HCT116 (cell line): ENCODE measurements at regions not wholly inside any gene's neighbourhood (a gene's known extent, or its start where the extent isn't known, plus 50 kb on each side); places are given as distances from the start of the nearest gene placed in this dataset.

ENCODE experiments used
- ATAC-seq: fragments of 200-7000 bp; cut with Tn5 transposase; 2 replicates; pipeline ENCODE4 v1.9.1; 2020; ENCODE audit warnings: mild to moderate bottlenecking, moderate library complexity
- BruUV-seq: library from RNA; stranded (reverse); fragments of 400-500 nt; replicated peaks from 2 replicates; lab custom pipeline; 2021; lab: Mats Ljungman, UMichigan
- CTCF ChIA-PET: fragments of 300-600 bp; sonication (Branson Sonifier 250); formaldehyde crosslinking; loops from one replicate; lab custom pipeline; 2021; ENCODE audit warnings: antibody characterized with exemption; lab: Charles Lee
- POLR2A ChIA-PET: fragments of 300-600, 350-600 bp; sonication (Branson Sonifier 250); formaldehyde crosslinking; loops from one replicate; lab custom pipeline; 2021; ENCODE audit warnings: antibody characterized with exemption; lab: Charles Lee
- RAD21 ChIA-PET, 2 experiments: fragments of 300-600 bp; sonication (Branson Sonifier 250); formaldehyde crosslinking; loops; one replicate each; lab custom pipeline; 2023; ENCODE audit warnings: low total read pairs in 2 of 2; ENCODE audit not compliant: uncharacterized antibody in 2 of 2, unreplicated experiment in 2 of 2, low non-redundant PET in 1 of 2; lab: Charles Lee
- DNase-seq: peaks from one replicate; pipeline ENCODE4 v3.0.0-alpha.2; 2010; ENCODE audit warnings: low read depth, low spot score
- H2AFZ ChIP-seq: fragments of 200-600 bp; shearing (Covaris generic), sonication (generic); 2 replicates; pipeline ENCODE4 v1.6.1; 2017; ENCODE audit warnings: low read depth, mixed run types, mixed read lengths, antibody characterized with exemption, low read length; ENCODE audit not compliant: poor library complexity, severe bottlenecking
- H3K27ac ChIP-seq: 2 replicates; pipeline ENCODE4 v1.5.1; 2012; ENCODE audit warnings: low read depth, low read length
- H3K27me3 ChIP-seq: fragments of 200-600 bp; sonication (generic); 2 replicates; pipeline ENCODE4 v1.6.1; 2016; ENCODE audit warnings: mixed run types, low read length, mixed read lengths; ENCODE audit not compliant: insufficient read depth
- H3K36me3 ChIP-seq, 2 experiments: fragments of 200-500 bp in 1 of 2; fragments of 200-600 bp in 1 of 2; sonication (Bioruptor generic) in 1 of 2; sonication (generic) in 1 of 2; 2 replicates each; pipeline versions ENCODE4 v1.5.1 to v1.6.1; 2014 to 2016; ENCODE audit warnings: low read length in 2 of 2, inconsistent platforms in 1 of 2, mixed read lengths in 1 of 2, mixed run types in 1 of 2; ENCODE audit not compliant: insufficient read depth in 2 of 2, control insufficient read depth in 1 of 2
- H3K4me1 ChIP-seq, 2 experiments: fragments of 200-600 bp in 1 of 2; sonication (generic) in 1 of 2; 2 replicates each; pipeline versions ENCODE4 v1.5.1 to v1.6.1; 2012 to 2017; ENCODE audit warnings: low read length in 2 of 2, inconsistent platforms in 1 of 2, mild to moderate bottlenecking in 1 of 2, mixed read lengths in 1 of 2, mixed run types in 1 of 2, moderate library complexity in 1 of 2; ENCODE audit not compliant: insufficient read depth in 2 of 2, control insufficient read depth in 1 of 2
- H3K4me2 ChIP-seq: fragments of 200-600 bp; sonication (generic); 2 replicates; pipeline ENCODE4 v1.6.1; 2017; ENCODE audit warnings: mixed run types, low read length, mixed read lengths
- H3K4me3 ChIP-seq, 2 experiments: fragments of 200-600 bp in 1 of 2; sonication (generic) in 1 of 2; replicated peaks in 1 of 2; 2 replicates each; pipeline ENCODE4 v1.5.1; 2011 to 2016; ENCODE audit warnings: low read length in 2 of 2, control low read depth in 1 of 2, low read depth in 1 of 2, mild to moderate bottlenecking in 1 of 2, mixed read lengths in 1 of 2, mixed run types in 1 of 2
- H3K79me2 ChIP-seq: fragments of 200-600 bp; sonication (generic); 2 replicates; pipeline ENCODE4 v1.6.1; 2017; ENCODE audit warnings: mild to moderate bottlenecking, mixed run types, low read length, moderate library complexity, mixed read lengths; ENCODE audit not compliant: insufficient read depth
- H3K9ac ChIP-seq: fragments of 200-600 bp; sonication (generic); 2 replicates; pipeline ENCODE4 v1.6.1; 2016; ENCODE audit warnings: low read length, mixed read lengths
- H3K9me2 ChIP-seq: fragments of 200-600 bp; sonication (generic), shearing (Covaris generic); 2 replicates; pipeline ENCODE4 v1.6.1; 2017; ENCODE audit warnings: mixed run types, mild to moderate bottlenecking, moderate library complexity; ENCODE audit not compliant: insufficient read depth
- H3K9me3 ChIP-seq, 2 experiments: fragments of 200-500 bp in 1 of 2; fragments of 200-600 bp in 1 of 2; sonication (Bioruptor generic) in 1 of 2; sonication (generic) in 1 of 2; 2 replicates each; pipeline ENCODE4 v1.6.1; 2014 to 2017; ENCODE audit warnings: low read length in 2 of 2, mixed read lengths in 2 of 2, inconsistent platforms in 1 of 2, low read depth in 1 of 2, mild to moderate bottlenecking in 1 of 2, mixed run types in 1 of 2, moderate library complexity in 1 of 2; ENCODE audit not compliant: control insufficient read depth in 1 of 2, insufficient read depth in 1 of 2
- H4K20me1 ChIP-seq: fragments of 200-600 bp; sonication (generic), shearing (Covaris generic); 2 replicates; pipeline ENCODE4 v1.6.1; 2017; ENCODE audit warnings: mixed run types, mild to moderate bottlenecking, moderate library complexity; ENCODE audit not compliant: insufficient read depth
- CTCF ChIP-seq, 3 experiments: fragments of 200-600 bp in 1 of 3; sonication (generic) in 1 of 3; IDR thresholded peaks in 2 of 3; conservative IDR thresholded peaks in 1 of 3; 2 replicates each; pipeline ENCODE4 v1.5.1; 2012 to 2017; ENCODE audit warnings: low read depth in 2 of 3, low read length in 2 of 3, antibody characterized with exemption in 1 of 3, borderline replicate concordance in 1 of 3, control low read depth in 1 of 3, mild to moderate bottlenecking in 1 of 3, mixed read lengths in 1 of 3, mixed run types in 1 of 3, moderate library complexity in 1 of 3; ENCODE audit not compliant: insufficient read depth in 1 of 3
- EGR1 ChIP-seq: IDR thresholded peaks from 2 replicates; pipeline ENCODE4 v1.6.1; 2012; ENCODE audit warnings: low read depth
- ELF1 ChIP-seq: IDR thresholded peaks from 2 replicates; pipeline ENCODE4 v1.6.1; 2012; ENCODE audit warnings: low read depth, borderline replicate concordance
- EZH2 ChIP-seq: fragments of 200-600 bp; sonication (generic); IDR thresholded peaks from 2 replicates; pipeline ENCODE4 v1.6.1; 2017; ENCODE audit warnings: antibody characterized with exemption, mixed run types
- EZH2phosphoT487 ChIP-seq: fragments of 200-600 bp; IDR thresholded peaks from 2 replicates; pipeline ENCODE4 v1.6.1; 2018; ENCODE audit warnings: antibody characterized with exemption, borderline replicate concordance
- FOSL1 ChIP-seq: IDR thresholded peaks from 2 replicates; pipeline ENCODE4 v1.6.1; 2012; ENCODE audit warnings: low read depth
- JUND ChIP-seq: IDR thresholded peaks from 2 replicates; pipeline ENCODE4 v1.6.1; 2012
- MAX ChIP-seq: IDR thresholded peaks from 2 replicates; pipeline ENCODE4 v1.6.1; 2012
- POLR2A ChIP-seq: IDR thresholded peaks from 2 replicates; pipeline ENCODE4 v1.7.0; 2011; ENCODE audit warnings: borderline replicate concordance; ENCODE audit not compliant: insufficient read depth, insufficient read length; ENCODE audit errors: extremely low read depth
- POLR2AphosphoS5 ChIP-seq: IDR thresholded peaks from 2 replicates; pipeline ENCODE4 v1.6.1; 2011; ENCODE audit warnings: mild to moderate bottlenecking, low read depth, low read length, moderate library complexity
- RAD21 ChIP-seq: IDR thresholded peaks from 2 replicates; pipeline ENCODE4 v1.6.1; 2012; ENCODE audit warnings: low read depth, mild to moderate bottlenecking
- SP1 ChIP-seq: IDR thresholded peaks from 2 replicates; pipeline ENCODE4 v1.6.1; 2012; ENCODE audit warnings: low read depth
- ZBTB33 ChIP-seq: IDR thresholded peaks from 2 replicates; pipeline ENCODE4 v1.6.1; 2011; ENCODE audit warnings: mild to moderate bottlenecking, low read length, moderate library complexity; ENCODE audit not compliant: insufficient replicate concordance; ENCODE audit errors: extremely low read depth
- ZNF274 ChIP-seq: fragments of 200-500 bp; sonication (Bioruptor generic); IDR thresholded peaks from 2 replicates; pipeline ENCODE4 v1.6.1; 2014; ENCODE audit warnings: mild to moderate bottlenecking, low read depth, low read length, inconsistent platforms
- intact Hi-C: fragments of 100-400 bp; cut with micrococcal nuclease; formaldehyde crosslinking; loops from 2 replicates; pipeline ENCODE4 v1.10.0; 2022

DNA sequence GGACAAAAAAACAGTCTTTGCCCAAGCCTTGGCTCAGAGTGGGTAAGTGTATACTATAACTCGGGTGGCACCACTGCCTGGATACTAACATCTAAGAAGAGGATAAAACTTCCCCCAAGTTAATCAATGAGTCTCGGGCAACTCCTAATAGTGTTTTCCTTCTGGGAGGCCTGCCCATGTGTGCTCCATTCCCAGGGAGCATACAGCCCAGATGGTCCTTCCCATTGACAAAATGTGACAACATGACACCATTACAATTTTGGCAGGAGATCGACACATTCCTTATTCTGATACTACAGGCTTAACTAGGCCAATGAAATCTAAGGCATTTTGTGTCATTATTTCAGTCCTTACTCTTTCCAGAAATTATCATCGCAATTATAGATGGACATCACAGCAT lies 52.7 kb upstream of the CRIM1 start:
- Histone ChIP-seq H2AFZ (no peak overlapping the region), H3K79me2 (no peaks in the 10 kb centered on the region)
- no peak for ATAC-seq

More for the DNA sequence above, 52.7 kb upstream of the CRIM1 start:
- no peaks in the 10 kb centered on the region for H4K20me1 ChIP-seq
- no peak overlapping the region for H3K9ac ChIP-seq
- ChIA-PET RAD21 (no interaction called here), POLR2A (no interaction called here), CTCF (no interaction called here)
- no peak overlapping the region for H3K4me2 ChIP-seq
- intact Hi-C loops, result no loop called here
- H3K4me3 ChIP-seq, result no peak overlapping the region
- no TSS peak for BruUV-seq
- H3K4me1 ChIP-seq, result no peaks in the 10 kb centered on the region
- no peaks in the 10 kb centered on the region for H3K9me3 ChIP-seq
- no peaks in the 10 kb centered on the region for H3K9me2 ChIP-seq
- TF ChIP-seq SP1 (no peak), POLR2A (no peak), FOSL1 (no peak), MAX (no peak), ELF1 (no peak), EZH2 (no peak), EZH2phosphoT487 (no peak), POLR2AphosphoS5 (no peak), CTCF (IDR thresholded peaks at IDR 0.05 in 2 of 3, conservative IDR thresholded peaks at IDR 0.05 in 1 of 3; ENCODE audit: borderline replicate concordance in 1 of 3, insufficient read depth in 1 of 3, low read depth in 2 of 3, low read length in 2 of 3) (no peak), ZNF274 (no peak), RAD21 (no peak), JUND (no peak), EGR1 (no peak), ZBTB33 (no peak)
- no peaks in the 10 kb centered on the region for H3K36me3 ChIP-seq
- no peaks in the 10 kb centered on the region for H3K27me3 ChIP-seq
- no peak overlapping the region for H3K27ac ChIP-seq
- DNase-seq, result no peak
